CD14-positive monocyte (primary cell): ENCODE measurements at regions not wholly inside any gene's neighbourhood (a gene's known extent, or its start where the extent isn't known, plus 50 kb on each side); places are given as distances from the start of the nearest gene placed in this dataset.

Source experiments
- DNase-seq, 3 donors: peaks; one replicate each; pipeline ENCODE4 v3.0.0-alpha.2; 2011 to 2022
- H2AFZ ChIP-seq: 2 replicates; pipeline ENCODE4 v1.6.0; 2012; ENCODE audit warnings: mild to moderate bottlenecking, low read depth, low read length, inconsistent platforms; ENCODE audit not compliant: insufficient read depth, poor library complexity, severe bottlenecking
- H3K27ac ChIP-seq, 2 donors: 1 replicate in 1 of 2; 2 replicates in 1 of 2; pipeline ENCODE4 v1.5.1; 2012 to 2013; ENCODE audit warnings: low read length in 2 of 2, control low read depth in 1 of 2, inconsistent platforms in 1 of 2, low read depth in 1 of 2, mild to moderate bottlenecking in 1 of 2
- H3K27me3 ChIP-seq, 2 donors: one replicate each; pipeline versions ENCODE4 v1.6.0 to v1.6.1; 2011 to 2013; ENCODE audit warnings: low read length in 2 of 2; ENCODE audit not compliant: control insufficient read depth in 2 of 2, insufficient read depth in 2 of 2
- H3K36me3 ChIP-seq, 2 donors: replicated peaks in 1 of 2; 1 replicate in 1 of 2; 2 replicates in 1 of 2; pipeline versions ENCODE4 v1.5.1 to v1.6.1; 2012 to 2013; ENCODE audit warnings: low read length in 2 of 2, control low read depth in 1 of 2, inconsistent platforms in 1 of 2, mild to moderate bottlenecking in 1 of 2; ENCODE audit not compliant: insufficient read depth in 2 of 2, control insufficient read depth in 1 of 2
- H3K4me1 ChIP-seq, 2 donors: 1 replicate in 1 of 2; 2 replicates in 1 of 2; pipeline versions ENCODE4 v1.5.1 to v1.6.1; 2012 to 2013; ENCODE audit warnings: low read length in 2 of 2, control low read depth in 1 of 2, inconsistent platforms in 1 of 2, mild to moderate bottlenecking in 1 of 2, moderate library complexity in 1 of 2; ENCODE audit not compliant: insufficient read depth in 2 of 2, control insufficient read depth in 1 of 2
- H3K4me2 ChIP-seq: replicated peaks from 2 replicates; pipeline ENCODE3; 2012; ENCODE audit warnings: low read length, moderate library complexity, mild to moderate bottlenecking; ENCODE audit not compliant: poor library complexity, severe bottlenecking; ENCODE audit errors: extremely low read depth
- H3K4me3 ChIP-seq, 3 experiments: fragments of 200-600 bp in 1 of 3; sonication (generic) in 1 of 3; replicated peaks in 1 of 3; 1 replicate in 2 of 3; 2 replicates in 1 of 3; pipeline ENCODE4 v1.5.1; 2011 to 2013; ENCODE audit warnings: low read length in 3 of 3, mild to moderate bottlenecking in 3 of 3, control low read depth in 2 of 3, low read depth in 2 of 3, inconsistent platforms in 1 of 3, moderate library complexity in 1 of 3
- H3K79me2 ChIP-seq: 2 replicates; pipeline ENCODE4 v1.6.0; 2012; ENCODE audit warnings: mild to moderate bottlenecking, control low read depth, inconsistent platforms, low read length, moderate library complexity; ENCODE audit not compliant: insufficient read depth
- H3K9ac ChIP-seq: 2 replicates; pipeline ENCODE4 v1.6.0; 2017; ENCODE audit warnings: low read length, mild to moderate bottlenecking; ENCODE audit not compliant: insufficient read depth, poor library complexity, severe bottlenecking
- H3K9me3 ChIP-seq, 2 donors: replicated peaks in 1 of 2; 1 replicate in 1 of 2; 2 replicates in 1 of 2; pipeline versions ENCODE4 v1.5.1 to v1.6.1; 2012 to 2013; ENCODE audit warnings: low read length in 2 of 2, control low read depth in 1 of 2; ENCODE audit not compliant: control insufficient read depth in 1 of 2, insufficient read depth in 1 of 2
- H4K20me1 ChIP-seq: 2 replicates; pipeline ENCODE4 v1.6.0; 2012; ENCODE audit warnings: mild to moderate bottlenecking, low read length, control low read depth, moderate library complexity; ENCODE audit not compliant: insufficient read depth
- H3K27ac Mint-ChIP-seq, 7 donors: one replicate each; pipeline ENCODE4 v1.8.0; 2020; ENCODE audit warnings: mild to moderate bottlenecking in 7 of 7, mixed read lengths in 7 of 7, moderate library complexity in 6 of 7, inconsistent platforms in 2 of 7
- H3K27me3 Mint-ChIP-seq, 3 donors: one replicate each; pipeline ENCODE4 v1.8.0; 2021 to 2022; ENCODE audit warnings: low read depth in 3 of 3, mild to moderate bottlenecking in 3 of 3, mixed read lengths in 3 of 3, moderate library complexity in 3 of 3, inconsistent platforms in 1 of 3
- H3K36me3 Mint-ChIP-seq, 2 donors: one replicate each; pipeline ENCODE4 v1.8.0; 2020; ENCODE audit warnings: mixed read lengths in 2 of 2, inconsistent platforms in 1 of 2, mild to moderate bottlenecking in 1 of 2
- H3K4me1 Mint-ChIP-seq: one replicate; pipeline ENCODE4 v1.8.0; 2020; ENCODE audit warnings: mild to moderate bottlenecking, mixed read lengths
- H3K4me3 Mint-ChIP-seq, 2 donors: one replicate each; pipeline ENCODE4 v1.8.0; 2020; ENCODE audit warnings: mild to moderate bottlenecking in 2 of 2, mixed read lengths in 2 of 2, moderate library complexity in 1 of 2
- H3K9me3 Mint-ChIP-seq, 7 donors: one replicate each; pipeline ENCODE4 v1.8.0; 2020 to 2022; ENCODE audit warnings: mixed read lengths in 7 of 7, mild to moderate bottlenecking in 6 of 7, moderate library complexity in 6 of 7, inconsistent platforms in 2 of 7
- WGBS: methylation state at CpG from one replicate; pipeline ENCODE4 v1.1.5; 2013; ENCODE audit warnings: missing lambda C conversion rate; ENCODE audit not compliant: insufficient coverage; 5-methylcytosine and 5-hydroxymethylcytosine counted together
- intact Hi-C, 2 donors: fragments of 100-400 bp; cut with micrococcal nuclease; formaldehyde crosslinking; loops; one replicate each; pipeline versions ENCODE4 v1.15.0 to v1.15.1; 2023
- TF ChIP-seq, protein P1 (sequence below): fragments of 200-600 bp; IDR thresholded peaks from one replicate; pipeline ENCODE4 v1.8.0; 2022; ENCODE audit warnings: antibody characterized with exemption, mild to moderate bottlenecking

DNA sequence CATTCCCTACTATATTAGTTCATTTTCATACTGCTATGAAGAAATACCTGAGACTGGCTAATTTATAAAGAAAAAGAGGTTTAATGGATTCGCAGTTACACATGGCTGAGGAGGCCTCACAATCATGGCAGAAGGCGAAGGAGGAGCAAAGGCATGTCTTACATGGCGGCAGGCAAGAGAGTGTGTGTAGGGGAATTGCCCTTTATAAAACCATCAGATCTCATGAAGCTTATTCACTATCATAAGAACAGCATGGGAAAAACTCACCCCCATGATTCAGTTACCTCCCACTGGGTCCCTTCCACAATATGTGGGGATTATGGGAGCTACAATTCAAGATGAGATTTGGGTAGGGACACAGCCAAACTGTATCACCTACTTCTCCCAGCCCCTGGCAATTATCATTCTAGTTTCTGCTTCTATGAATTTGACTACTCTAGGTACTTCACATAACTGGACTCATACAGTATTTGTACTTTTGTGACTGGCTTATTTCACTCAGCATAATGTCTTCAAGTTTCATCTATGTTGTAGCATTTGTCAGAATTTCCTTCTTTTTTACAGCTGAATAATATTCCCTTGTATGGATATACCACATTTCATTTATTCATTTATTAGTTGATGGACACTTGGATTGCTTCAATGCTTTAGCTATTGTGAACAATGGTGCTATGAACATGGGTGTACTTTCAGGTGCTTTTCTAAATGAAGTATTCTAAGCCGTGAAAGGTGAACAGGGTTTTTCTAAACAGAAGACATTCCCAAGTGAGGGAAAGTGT is 219.5 kb upstream of the NUDT4 start:
- H4K20me1 ChIP-seq = no peaks in the 10 kb centered on the region
- H3K27ac ChIP-seq = no peak overlapping the region
- H2AFZ ChIP-seq = no peak overlapping the region
- H3K36me3 ChIP-seq = no peaks in the 10 kb centered on the region
- intact Hi-C loops = no loop called here
- no peak overlapping the region for H3K4me2 ChIP-seq
- Mint-ChIP-seq H3K36me3 (no peaks in the 10 kb centered on the region), H3K4me1 (peaks cover 6% of the 10 kb centered on the region), H3K4me3 (no peak overlapping the region), H3K9me3 (peaks cover 5 to 16% (median 12%) of the 10 kb centered on the region in 7 donors), H3K27ac (no peak overlapping the region), H3K27me3 (peaks cover 1 to 3% (median 3%) of the 10 kb centered on the region in 3 donors)
- peaks cover 0 to 2% of the 10 kb centered on the region in 2 donors for H3K27me3 ChIP-seq
- no peak overlapping the region for H3K9ac ChIP-seq
- H3K79me2 ChIP-seq = no peaks in the 10 kb centered on the region
- H3K4me1 ChIP-seq = peaks cover under 1 to 1% of the 10 kb centered on the region in 2 donors
- H3K4me3 ChIP-seq = no peak overlapping the region
- TF ChIP-seq, protein P1, sequence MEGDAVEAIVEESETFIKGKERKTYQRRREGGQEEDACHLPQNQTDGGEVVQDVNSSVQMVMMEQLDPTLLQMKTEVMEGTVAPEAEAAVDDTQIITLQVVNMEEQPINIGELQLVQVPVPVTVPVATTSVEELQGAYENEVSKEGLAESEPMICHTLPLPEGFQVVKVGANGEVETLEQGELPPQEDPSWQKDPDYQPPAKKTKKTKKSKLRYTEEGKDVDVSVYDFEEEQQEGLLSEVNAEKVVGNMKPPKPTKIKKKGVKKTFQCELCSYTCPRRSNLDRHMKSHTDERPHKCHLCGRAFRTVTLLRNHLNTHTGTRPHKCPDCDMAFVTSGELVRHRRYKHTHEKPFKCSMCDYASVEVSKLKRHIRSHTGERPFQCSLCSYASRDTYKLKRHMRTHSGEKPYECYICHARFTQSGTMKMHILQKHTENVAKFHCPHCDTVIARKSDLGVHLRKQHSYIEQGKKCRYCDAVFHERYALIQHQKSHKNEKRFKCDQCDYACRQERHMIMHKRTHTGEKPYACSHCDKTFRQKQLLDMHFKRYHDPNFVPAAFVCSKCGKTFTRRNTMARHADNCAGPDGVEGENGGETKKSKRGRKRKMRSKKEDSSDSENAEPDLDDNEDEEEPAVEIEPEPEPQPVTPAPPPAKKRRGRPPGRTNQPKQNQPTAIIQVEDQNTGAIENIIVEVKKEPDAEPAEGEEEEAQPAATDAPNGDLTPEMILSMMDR = no peak
- DNase-seq = no peak
- peaks cover 3 to 7% of the 10 kb centered on the region in 2 donors for H3K9me3 ChIP-seq
- 100% methylated on average over 1 of the region's 4 CpGs for WGBS

DNA sequence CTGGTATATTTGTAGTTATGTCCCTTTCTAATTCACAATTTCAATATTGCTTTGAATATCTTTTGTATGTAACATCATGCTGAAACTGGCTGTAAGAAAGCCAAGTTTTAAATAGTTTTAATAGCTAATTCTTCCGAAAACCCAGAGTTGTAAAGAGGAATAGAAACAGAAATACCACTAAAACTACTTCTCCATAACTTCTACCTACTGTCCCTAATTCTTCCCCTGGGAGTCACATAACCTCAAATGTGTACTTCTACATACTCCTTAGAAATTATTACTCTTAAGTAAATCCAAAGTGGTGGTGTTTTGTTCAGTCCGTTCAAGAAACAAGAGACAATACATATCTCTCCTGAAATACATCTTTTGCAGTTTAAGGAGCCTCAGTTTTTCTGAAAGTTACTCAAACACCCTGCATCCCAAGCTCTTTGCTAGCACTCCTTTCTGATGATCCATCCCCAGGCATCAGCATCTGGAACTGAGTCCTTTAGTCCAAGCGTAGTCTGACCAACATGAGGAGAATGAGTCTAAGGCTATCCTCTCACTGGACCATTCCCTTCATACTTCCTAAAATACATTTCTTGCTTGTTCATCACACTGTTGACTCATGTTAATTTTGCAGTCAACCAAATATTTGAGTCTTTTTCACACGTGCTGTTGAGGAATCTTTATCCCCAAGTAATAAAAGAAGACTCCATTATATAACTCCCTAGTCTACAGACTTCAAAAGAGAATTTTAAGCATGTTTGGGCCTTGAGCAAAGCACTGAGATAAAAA is 214.3 kb upstream of the NUDT4 start:
- Histone ChIP-seq H3K9me3 (peaks cover 0 to 2% of the 10 kb centered on the region in 2 donors), H4K20me1 (no peaks in the 10 kb centered on the region), H3K79me2 (no peaks in the 10 kb centered on the region), H3K36me3 (no peaks in the 10 kb centered on the region), H2AFZ (no peak overlapping the region), H3K27ac (no peak overlapping the region), H3K4me2 (no peak overlapping the region), H3K9ac (no peak overlapping the region), H3K4me1 (peaks cover 12 to 13% of the 10 kb centered on the region in 2 donors), H3K4me3 (no peak overlapping the region), H3K27me3 (no peaks in the 10 kb centered on the region)
- Mint-ChIP-seq H3K4me1 (peaks cover 19% of the 10 kb centered on the region), H3K27ac (peak overlapping the region in 1 of 7 donors; percentile 21), H3K4me3 (no peak overlapping the region), H3K36me3 (no peaks in the 10 kb centered on the region), H3K27me3 (peaks cover 0 to 3% (median 0%) of the 10 kb centered on the region in 3 donors), H3K9me3 (peaks cover 0 to 5% (median 2%) of the 10 kb centered on the region in 7 donors)
- TF ChIP-seq, protein P1 = no peak
- WGBS = 82% methylated on average over 1 of the region's 4 CpGs
- intact Hi-C loops = no loop called here
- peak; percentile 18 to 33 (median 30) for DNase-seq
